NK-92 treated with Interleukin-12 subunit alpha and Interleukin-12 subunit beta, amount 100 ng/mL, for 24 hours (cell line): ENCODE measurements at regions not wholly inside any gene's neighbourhood (a gene's known extent, or its start where the extent isn't known, plus 50 kb on each side); places are given as distances from the start of the nearest gene placed in this dataset.
"Not testable (repeated sequence)": the region's sequence is repeated elsewhere in the genome, so short reads cannot be mapped to it uniquely, and the experiment has no call there.

Source experiments
- DNase-seq: peaks from one replicate; lab custom pipeline; 2025; lab: John Stamatoyannopoulos, UW

DNA sequence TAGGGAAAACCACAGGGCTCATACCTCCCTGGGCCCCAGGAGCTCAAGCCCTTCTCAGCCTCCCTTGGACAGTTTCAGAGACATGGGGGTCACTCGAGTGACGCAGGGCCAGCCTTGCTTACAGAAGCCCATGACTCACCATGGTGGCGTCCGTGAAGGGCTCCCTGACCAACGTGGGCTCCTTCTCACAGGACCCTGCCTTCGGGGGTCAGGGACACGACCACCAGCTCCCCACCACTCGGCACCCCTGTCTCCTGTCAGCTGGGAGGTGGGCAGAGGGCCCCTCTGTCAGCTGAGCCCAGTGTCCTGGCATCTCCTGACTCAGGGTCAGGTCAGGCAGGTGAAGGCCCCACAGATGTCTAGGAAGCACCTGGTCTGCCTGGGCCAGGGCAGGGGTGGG lies 126.3 kb upstream of the ANO1 start:
- no peak for DNase-seq

DNA sequence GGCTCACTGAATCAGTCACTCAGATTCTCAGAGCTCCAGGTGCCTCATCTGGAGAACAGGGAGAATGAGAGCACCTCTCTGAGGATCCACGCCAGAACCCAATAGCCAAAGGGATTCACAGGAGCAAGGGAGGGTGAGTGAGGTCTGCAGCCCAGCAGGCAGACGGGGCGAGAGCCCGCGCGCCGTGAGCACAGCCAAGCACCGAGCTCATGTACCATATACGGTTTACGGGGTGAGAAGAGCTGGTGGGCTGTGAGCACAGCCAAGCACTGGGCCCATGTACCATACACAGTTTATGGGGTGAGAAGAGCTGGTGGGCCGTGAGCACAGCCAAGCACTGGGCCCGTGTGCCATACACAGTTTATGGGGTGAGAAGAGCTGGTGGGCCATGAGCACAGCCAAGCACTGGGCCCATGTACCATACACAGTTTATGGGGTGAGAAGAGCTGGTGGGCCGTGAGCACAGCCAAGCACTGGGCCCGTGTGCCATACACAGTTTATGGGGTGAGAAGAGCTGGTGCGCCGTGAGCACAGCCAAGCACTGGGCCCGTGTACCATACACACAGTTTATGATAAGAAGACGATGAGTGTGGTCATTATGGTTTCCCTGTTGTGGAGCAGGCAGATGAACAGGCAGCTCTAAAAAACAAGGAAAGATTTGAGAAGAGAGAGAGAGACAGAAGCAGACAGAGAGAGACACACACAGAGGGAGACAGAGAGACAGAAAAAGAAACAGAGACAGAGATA lies 125.7 kb upstream of the ANO1 start:
- not testable (repeated sequence) for DNase-seq

DNA sequence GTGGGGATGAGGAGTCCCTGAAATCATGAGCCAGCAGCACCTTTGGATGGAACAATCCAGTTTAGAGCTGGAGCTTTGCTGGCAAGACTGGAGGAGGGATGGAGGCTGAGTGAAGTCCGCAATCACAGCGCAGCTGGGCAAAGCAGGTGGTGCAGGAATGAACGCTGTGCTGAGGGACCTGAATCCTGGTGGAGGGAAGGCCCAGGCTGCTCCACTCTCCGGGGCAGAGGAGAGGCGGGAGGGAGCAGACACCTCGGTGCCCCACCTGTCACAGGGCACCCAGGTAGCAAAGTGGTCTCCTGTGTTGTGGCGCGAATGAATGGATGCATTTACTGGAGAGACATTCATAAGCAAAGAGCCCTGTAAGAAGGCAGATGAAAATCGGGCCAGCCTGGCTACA lies 124.8 kb upstream of the ANO1 start:
- DNase-seq = no peak

DNA sequence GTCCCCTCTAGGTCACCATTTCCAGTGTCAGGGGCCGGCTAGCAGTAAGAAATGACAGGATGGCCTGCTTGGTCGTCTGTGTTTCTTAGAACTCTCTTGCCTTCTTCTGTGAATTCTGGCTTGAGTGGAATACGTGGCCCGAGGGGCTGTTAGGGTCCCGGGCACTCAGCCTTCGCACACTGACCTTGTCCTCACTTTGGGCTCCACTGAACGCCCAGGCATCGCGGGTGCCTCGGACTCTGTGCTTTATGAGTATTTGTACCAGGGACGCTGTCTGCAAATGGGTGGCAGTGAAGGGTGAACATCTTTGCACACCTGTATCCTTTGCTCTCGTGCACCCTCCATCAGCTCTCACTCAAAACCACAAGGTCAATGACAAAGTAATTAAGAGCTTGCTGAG lies 123.4 kb upstream of the ANO1 start:
- DNase-seq = no peak

DNA sequence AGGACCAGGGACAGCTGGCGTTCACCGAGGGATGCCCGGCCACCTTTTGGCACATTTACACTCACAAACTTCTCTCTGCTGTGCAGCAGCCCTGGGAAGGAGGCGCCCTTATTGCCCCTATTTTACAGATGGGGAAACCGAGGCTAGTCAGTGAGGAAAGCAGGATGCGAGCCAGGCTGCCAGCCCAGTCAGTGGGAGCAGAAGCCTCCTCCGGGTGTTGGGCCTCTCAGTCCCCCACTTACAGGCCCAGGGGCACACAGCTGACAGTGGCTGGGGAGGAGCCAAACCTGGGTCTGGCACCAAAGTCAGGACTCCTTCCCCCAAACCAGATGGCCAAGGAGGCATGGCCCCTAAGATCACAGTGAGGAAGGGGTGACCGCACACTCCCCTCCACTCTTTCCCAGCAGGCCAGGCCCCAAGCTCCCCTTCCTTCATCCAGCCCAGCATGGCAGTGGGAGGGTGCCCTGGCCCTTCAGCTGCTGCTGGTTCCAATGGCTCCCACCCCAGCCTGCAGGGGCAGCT lies 121.4 kb upstream of the ANO1 start:
- DNase-seq = no peak

DNA sequence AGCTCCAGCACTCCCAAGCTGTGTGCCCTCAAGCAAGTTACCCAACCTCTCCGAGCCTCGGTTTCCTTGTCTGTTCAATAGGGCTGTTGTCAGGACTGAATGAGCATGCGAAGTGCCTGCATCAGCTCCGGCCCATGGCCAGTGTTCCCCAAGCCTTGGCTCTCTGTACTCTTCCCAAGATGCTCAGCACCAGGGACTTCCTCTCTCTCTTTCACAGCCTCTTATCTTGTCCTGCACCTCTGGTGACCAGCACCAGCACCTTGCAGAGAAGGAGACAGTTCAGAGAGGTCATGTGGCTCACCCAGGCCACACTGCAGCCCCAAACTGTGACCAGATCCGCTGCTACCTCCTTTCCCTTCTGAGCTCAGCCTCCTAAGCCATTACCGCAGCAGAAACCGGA lies 120.3 kb upstream of the ANO1 start:
- no peak for DNase-seq

DNA sequence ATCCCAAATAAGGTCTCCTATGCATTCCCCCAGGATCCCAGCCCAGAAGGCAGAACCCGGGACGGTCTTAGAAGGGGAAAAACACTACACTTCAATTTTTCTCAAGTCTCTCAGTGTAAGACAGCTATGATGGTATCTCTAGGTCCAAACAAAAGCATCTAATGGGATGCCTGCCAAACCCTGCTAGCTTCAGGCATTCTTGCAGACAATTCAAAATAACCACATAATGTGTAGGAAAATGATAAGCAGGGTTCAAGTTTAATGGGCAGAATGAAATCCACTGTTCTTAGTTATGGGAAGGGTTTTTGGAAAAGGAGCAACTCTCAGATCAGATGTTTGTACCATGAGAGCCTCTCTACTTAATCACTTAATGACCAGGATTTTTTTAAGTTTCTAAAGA lies 119.8 kb upstream of the ANO1 start:
- no peak for DNase-seq

DNA sequence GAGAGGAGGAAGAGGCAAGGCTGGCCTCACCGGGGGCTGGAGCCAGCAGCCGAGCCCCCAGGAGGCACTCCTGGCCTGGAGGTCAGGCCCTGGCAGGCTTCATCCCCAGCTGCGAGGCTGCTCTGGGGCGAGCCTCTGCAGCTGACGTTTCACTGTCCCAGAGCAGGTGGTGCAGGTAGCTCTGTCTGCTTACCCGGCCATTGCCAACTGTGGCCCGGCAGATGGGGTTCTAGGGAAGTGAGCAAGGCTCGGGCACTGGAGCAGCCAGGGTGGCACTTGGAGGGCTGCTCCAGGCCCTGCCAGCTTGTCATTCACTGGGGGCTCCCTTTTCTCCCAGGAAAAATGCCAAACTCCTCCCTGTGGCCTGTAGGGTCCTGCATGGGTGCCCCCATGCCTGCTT lies 118.7 kb upstream of the ANO1 start:
- DNase-seq = no peak

DNA sequence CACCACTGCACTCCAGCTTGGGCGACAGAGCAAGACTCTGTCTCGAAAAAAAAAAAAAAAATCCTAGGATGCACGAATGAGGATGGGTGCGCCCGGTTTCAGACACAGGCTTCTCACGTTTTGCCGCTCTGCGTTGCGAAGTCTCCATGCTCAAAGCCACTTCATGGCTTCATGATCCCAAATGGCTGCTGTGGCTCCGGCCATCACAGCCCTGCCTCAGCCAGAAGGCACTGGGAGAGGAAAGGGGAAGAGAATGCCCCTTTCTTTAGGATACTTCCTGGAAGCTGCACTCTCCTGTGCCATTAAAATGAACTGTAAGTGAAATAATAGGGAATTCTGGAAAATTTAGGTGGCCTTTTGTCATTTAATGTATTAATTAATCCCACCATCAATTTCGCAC lies 116.4 kb upstream of the ANO1 start:
- no peak for DNase-seq

DNA sequence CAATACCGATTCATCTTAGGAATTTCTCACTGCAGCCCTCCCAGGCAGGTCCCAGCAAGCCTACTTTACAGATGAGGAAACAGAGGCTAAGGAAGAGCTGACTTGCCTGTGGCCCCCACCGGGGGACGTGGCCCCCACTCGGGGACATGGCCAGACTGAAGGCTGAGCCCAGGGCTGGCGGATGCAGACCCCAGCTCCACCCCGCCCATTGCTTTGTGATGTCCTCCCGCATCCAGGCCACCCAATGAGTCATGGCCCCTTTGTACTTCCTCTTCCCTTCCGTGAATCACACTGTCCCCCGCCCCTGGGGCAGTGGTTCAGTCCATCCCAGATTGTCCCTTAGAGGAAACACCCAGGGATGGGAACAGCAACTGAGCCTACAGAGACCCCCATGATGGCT lies 116.0 kb upstream of the ANO1 start:
- no peak for DNase-seq

DNA sequence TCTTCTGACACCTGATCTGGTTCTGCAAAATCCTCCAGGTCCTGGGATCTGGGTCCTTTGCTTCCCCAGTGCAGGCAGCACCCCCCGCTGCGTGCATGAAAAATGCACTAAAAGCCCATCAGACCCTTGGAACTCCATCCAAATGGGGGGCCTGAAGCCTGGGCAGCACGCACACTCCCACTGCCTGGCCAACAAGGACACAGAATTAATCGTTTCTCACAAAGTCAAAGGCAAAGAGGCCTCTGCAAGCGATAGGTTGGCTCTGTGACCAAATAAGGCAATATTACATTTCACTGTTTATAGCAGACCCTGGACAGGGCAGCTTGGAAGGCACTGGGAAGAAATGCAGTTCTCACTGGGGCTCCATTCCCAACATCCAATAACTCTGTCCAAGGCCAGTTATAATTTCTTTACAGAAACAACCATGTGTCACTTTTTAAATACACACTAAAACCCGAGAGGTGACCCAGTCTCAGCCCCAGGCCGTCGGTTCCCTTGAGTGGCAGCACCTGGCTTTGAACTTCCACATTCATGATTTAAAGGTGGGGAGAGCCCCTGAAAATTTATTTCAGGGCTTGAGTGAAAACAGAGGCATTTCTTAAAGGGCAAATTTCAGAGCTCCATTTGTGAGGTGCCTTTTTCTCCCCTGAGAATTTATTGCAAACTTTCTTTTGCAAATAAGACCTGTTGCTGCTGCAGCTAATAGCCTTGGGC lies 114.4 kb upstream of the ANO1 start:
- no peak for DNase-seq

DNA sequence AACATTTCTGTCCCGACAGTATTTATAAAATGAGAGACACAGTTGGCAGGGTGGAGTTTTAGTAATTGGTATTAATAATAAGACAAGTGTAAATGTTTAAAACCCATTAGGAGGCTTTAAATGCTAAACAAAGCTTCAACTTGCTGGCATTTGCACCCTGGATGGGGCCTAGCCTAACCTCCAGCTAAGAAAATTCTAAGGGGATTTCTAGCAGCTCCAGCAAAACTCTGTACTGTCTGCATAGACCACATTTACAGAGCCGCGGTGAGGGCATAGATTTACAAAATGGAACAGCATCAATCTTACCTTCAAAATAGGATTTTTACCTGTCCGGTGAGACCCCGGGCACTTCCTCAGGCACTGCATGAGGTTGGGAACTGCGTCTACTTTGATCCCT lies 113.9 kb upstream of the ANO1 start:
- DNase-seq = no peak

DNA sequence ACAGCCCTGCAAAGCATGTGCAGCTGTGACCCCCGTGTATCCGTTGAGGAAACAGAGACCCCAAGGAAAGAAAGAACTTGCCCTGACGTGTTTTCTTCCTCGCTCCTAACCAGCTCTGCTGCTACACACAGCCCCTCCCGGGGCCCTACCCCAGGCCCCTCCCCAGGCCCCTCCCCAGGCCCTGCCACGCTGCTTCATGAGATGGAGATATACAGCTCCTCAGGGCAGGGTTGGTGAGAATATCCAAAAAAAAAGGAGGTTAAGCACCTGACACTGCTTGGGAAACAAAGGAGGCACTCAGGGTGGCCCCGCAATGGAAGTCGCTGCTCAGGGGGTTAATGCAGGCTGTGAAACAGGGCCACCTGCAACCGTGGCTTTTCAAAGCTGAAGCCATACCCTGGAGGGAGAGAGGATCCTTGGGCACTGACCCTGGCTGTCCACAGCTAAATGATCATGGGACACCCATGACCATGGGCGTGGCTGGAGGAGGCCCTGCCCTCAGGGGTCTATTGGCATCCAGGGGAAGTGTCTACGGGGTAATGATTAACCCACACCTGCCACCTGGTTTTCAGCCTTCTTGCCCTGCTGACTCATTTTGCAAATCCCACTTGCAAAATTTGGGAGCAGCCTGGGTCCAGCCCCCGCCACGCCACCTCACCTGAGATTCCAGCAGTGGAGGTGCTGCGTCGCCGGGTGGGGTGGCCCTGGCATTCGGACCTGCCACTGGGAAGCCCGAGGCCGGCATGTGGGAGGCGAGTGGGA lies 112.1 kb upstream of the ANO1 start:
- DNase-seq = no peak

DNA sequence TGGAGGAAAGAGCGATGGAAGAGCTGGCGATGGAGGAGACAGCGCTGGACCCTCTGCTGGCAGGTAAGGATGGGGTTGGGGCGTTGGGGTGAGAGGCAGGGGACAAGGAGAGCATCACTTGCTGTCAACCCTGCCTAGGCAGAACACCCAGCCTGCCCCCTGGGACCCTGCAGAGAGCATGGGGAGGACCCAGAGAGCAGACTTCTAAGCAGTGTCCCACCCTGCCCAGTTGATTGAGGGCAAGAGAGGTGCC lies 111.6 kb upstream of the ANO1 start:
- DNase-seq = no peak

DNA sequence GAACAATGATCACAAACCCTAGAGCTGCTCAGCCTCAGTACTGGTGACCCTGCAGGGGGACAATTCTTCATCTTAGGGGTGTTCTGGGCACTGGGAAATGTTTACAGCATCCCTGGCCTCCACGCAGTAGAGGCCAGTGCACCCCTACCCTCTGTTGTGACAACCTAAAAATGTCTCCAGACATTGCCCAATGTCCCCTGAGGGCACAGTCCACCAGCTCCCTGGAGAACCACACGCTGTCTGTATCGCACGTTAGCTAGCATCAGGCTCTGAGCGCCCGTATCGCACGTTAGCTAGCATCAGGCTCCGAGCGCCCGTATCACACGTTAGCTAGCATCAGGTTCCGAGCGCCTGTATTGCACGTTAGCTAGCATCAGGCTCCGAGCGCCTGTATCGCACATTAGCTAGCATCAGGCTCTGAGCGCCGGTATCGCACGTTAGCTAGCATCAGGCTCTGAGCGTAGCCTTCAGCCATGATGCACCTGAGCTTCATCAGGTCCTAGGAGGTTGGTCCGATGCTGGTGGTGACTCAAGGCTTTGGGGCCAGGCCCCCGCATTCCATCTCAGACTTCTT lies 111.1 kb upstream of the ANO1 start:
- no peak for DNase-seq

DNA sequence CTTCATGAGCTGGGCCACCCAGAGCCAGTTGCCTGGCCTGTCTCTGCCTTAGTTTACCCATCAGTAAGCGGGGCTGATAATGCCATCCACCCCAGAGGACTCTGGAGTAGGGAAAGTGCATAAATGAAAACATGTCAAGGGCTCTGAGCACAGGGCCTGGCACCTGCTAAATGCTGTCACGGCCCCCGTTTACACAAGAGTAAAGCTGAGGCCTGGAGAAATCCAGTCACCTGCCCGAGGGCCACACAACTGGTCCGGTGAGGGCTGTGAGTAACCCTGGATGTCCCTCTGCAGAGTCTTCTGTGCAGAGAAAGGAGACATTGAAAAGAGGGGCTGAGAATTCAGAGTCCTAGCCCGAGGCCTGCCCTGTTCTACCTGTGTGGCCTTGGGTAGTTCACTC lies 110.6 kb upstream of the ANO1 start:
- DNase-seq = no peak

DNA sequence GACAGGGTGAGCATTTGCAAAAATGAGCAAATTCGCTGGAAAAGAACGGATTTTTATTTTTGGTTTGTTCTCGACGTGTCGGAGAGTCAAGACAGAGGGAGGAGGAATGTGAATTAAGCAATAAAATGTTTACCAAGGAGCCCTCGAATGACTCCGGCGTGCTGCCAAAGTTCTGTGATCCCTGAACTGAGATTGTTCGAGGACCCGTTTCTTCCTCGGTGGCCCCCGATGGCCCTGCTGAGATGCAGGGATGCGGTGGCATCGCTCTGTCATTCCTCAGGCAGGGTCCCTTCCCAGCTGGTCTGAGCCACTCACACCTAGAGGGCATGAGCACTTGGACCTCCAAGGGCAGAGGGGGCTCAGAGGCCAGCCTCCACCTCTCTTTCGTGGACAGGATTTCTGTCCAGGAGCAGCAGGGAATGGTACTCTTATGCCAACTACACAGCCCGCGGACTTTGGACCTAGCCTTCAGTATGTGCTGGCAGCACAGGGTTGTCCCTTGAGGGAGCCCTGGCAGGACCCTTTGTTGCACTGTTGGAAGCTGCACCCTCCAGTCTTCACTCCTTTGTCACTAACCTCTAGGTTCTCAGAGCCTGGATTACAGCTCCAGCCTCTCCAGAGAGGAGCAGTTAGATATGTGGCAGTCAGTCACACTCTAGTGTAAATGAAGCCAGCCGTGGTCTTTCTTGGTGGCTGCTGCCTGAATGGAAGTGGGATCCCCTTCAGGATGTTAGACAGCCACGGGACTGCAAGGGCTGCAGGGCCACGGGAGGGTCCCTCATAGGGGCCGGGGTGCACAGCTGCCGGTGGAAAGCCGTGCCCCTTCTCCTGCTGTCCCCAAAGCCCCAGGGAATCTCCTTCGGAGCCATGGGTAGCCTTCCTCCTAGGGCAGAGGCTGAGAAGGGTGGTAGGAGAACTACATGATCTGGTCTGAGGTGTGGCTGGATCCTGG lies 109.4 kb upstream of the ANO1 start:
- DNase-seq = no peak

DNA sequence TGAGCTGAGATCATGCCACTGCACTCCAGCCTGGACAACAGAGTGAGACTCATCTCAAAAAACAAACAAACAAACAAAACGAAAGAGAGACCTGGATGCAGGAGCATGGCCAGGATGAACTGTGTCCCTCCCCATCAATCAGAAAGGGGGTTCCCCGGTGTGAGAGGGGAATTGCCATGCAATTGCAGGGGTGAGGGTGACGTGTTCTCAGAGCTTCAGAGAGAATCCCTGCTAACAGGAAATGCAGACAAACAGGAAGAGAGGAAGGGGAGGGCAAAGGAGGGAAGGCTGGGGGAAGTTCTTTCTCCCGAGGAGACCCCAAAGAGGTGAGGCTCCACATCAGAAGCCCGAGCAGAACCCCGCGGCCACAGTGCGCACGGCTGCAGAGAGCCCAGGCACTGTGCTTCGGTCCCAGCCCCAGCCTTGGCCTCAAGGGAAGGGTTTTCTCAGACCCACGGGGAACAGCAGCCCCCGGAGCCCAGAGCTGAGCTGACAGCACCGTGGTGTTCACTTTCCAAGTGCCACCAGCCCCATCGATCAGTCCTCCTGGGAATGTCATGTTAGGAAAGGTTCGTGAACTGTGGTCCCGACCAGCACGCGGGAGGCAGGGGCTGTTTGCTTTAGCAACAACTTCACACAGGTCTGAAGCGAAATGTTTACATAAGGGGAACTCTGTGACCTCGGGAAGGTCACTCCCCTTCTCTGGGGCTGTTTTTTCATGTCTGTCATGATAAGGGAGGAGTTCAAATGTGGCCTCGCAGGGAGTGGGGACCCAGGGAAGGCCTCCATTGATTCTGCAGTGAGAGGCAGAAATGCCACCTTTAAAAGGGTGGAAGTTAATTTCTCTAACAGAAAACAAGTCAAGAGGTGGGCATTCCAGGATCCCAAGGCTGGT lies 108.0 kb upstream of the ANO1 start:
- no peak for DNase-seq

DNA sequence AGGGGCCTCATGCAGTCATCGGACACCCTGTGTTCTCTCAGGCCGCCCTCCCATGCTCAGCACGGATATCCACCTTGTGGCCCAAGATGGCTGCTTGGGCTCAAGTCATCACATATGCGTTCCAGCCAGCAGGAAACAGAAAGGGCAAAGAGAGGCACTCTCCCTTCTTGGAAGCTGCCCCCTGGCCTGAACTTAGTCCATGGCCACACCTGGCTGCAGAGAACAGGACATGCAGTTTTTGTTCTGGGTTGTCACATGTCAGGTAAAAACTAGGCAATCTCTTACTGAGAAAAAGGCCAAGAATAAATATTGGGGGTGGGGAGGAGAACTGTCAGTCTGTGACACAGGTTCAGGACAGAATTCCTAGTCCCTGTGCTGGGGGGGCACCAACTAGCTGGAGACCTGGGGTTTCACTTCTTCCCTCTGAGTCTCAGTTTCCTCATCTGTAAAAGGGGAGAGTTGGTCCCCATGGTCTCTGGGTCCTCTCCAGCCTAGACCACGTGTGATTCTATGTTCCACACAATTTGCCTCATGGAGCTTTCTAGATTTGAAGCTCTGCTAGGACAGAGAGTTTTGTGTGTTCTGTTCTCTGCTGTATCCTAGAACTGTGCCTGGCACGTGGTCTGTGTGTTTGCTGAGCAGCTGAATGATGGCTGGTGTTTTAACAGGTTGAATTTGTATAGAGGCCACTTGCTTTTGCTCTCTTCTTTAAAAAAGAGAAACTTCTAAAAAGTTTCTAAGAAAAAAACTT lies 107.2 kb upstream of the ANO1 start:
- no peak for DNase-seq

DNA sequence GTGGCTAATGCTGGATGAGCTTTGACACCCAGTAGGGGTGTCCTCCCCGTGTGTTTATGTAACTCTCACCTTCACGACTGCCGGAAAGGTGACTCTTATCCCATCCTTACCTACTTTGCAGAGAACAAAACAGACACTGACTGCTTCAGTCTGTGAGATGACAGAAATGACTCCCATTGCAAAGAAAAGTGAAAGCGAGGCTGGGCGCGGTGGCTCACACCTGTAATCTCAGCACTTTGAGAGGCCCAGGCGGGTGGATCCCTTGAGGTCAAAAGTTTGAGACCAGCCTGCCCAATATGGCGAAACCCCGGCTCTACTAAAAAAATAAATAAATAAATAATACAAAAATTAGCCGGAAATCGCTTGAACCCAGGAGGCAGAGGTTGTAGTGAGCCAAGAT lies 106.4 kb upstream of the ANO1 start:
- no peak for DNase-seq
